ENCODE measurements at regions not wholly inside any gene's neighbourhood (a gene's known extent, or its start where the extent isn't known, plus 50 kb on each side); places are given as distances from the start of the nearest gene placed in this dataset.

DNA sequence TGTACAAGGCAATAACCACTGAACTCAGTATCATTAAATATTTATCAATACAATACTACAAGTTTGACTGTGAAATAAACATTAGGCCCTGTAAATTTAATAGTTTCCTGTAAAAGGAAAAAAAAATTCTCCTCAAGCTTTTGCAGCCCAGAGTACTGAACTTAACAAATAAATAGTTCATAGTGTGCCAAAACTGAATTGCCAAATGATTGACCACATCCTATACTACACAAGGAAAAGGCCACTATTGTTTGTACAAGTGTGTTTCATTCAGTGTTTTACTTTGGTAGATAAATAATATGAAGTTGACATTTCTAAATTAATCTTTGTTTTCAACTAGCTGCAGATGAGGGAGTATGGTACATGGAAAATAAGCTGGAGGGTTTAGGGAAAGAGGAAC, 379.6 kb downstream of the FLRT2 start:
- ChIA-PET POLR2A (no interaction called here), CTCF (no interaction called here)
- H3K4me3 ChIP-seq (replicated peaks in 1 of 3; ENCODE audit: insufficient read depth in 1 of 3, low read depth in 1 of 3, low read length in 3 of 3), result no peak overlapping the region
- intact Hi-C loops (cut with micrococcal nuclease) (no loop called here), dilution Hi-C loops (cut with MboI; ENCODE audit: extremely low pct_ligation_motif_present, low sequenced_read_pairs) (no loop called here)
- H3K9me3 ChIP-seq (replicated peaks; ENCODE audit: control insufficient read depth, insufficient read depth, low read length), result no peaks in the 10 kb centered on the region
- H3K36me3 ChIP-seq (ENCODE audit: control insufficient read depth in 2 of 2, extremely low read depth in 1 of 2, insufficient read depth in 2 of 2, low read length in 2 of 2), result no peaks in the 10 kb centered on the region
- BruUV-seq (replicated peaks), result no TSS peak
- FAIRE-seq (no peak), DNase-seq (ENCODE audit: low read depth, low spot score) (no peak)
- TF ChIP-seq EZH2 (IDR thresholded peaks at IDR 0.05; ENCODE audit: borderline replicate concordance, low read depth, low read length, severe bottlenecking), result no peak
- TF ChIP-seq, protein P1, sequence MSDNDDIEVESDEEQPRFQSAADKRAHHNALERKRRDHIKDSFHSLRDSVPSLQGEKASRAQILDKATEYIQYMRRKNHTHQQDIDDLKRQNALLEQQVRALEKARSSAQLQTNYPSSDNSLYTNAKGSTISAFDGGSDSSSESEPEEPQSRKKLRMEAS (IDR thresholded peaks at IDR 0.05; ENCODE audit: insufficient read depth, insufficient read length), result no peak
- no peak for TF ChIP-seq POLR2AphosphoS5 (IDR thresholded peaks at IDR 0.05; ENCODE audit: insufficient read depth, low read depth, low read length)
- no peak for TF ChIP-seq GATA2 (IDR thresholded peaks at IDR 0.05; ENCODE audit: insufficient read depth, insufficient read length, low read depth, low read length)
- no peak for TF ChIP-seq MYC (IDR thresholded peaks at IDR 0.05; ENCODE audit: low read depth, low read length)
- no peak for TF ChIP-seq JUN (IDR thresholded peaks at IDR 0.05; ENCODE audit: borderline replicate concordance, insufficient read depth, insufficient read length, low read depth)
- TF ChIP-seq CTCF (IDR thresholded peaks at IDR 0.05; ENCODE audit: extremely low read depth in 1 of 2, insufficient read depth in 1 of 2, low read depth in 1 of 2, low read length in 2 of 2), result no peak
- no peak for TF ChIP-seq POLR2A (IDR thresholded peaks at IDR 0.05; ENCODE audit: low read depth, low read length)
- no peak for TF ChIP-seq FOS (IDR thresholded peaks at IDR 0.05; ENCODE audit: borderline replicate concordance, insufficient read depth, low read length)
- no peak overlapping the region for H2AFZ ChIP-seq (ENCODE audit: low read depth, low read length)
- H3K79me2 ChIP-seq (ENCODE audit: control insufficient read depth, insufficient read depth, low read length), result no peaks in the 10 kb centered on the region
- no peak overlapping the region for H3K4me2 ChIP-seq (ENCODE audit: insufficient read depth, low read length)
- no peaks in the 10 kb centered on the region for H3K27me3 ChIP-seq (ENCODE audit: control insufficient read depth in 2 of 2, insufficient read depth in 2 of 2, low read length in 2 of 2)
- H3K4me1 ChIP-seq (ENCODE audit: control insufficient read depth, extremely low read depth, insufficient read depth, low read length), result no peaks in the 10 kb centered on the region
- no peaks in the 10 kb centered on the region for H4K20me1 ChIP-seq (replicated peaks; ENCODE audit: control insufficient read depth, extremely low read depth, insufficient read depth, low read length)
- no peak overlapping the region for H3K9ac ChIP-seq (replicated peaks; ENCODE audit: extremely low read depth, insufficient read depth, low read length)
- no peak overlapping the region for H3K27ac ChIP-seq (ENCODE audit: insufficient read depth, low read depth, low read length)
- H3K9me1 ChIP-seq (replicated peaks; ENCODE audit: control insufficient read depth, extremely low read depth, insufficient read depth, low read length), result no peaks in the 10 kb centered on the region
